8988T (cell line): ENCODE measurements at regions not wholly inside any gene's neighbourhood (a gene's known extent, or its start where the extent isn't known, plus 50 kb on each side); places are given as distances from the start of the nearest gene placed in this dataset.
"Not testable (repeated sequence)": the region's sequence is repeated elsewhere in the genome, so short reads cannot be mapped to it uniquely, and the experiment has no call there.

Experiments
- DNase-seq: peaks from one replicate; pipeline ENCODE4 v3.0.0; 2011

DNA sequence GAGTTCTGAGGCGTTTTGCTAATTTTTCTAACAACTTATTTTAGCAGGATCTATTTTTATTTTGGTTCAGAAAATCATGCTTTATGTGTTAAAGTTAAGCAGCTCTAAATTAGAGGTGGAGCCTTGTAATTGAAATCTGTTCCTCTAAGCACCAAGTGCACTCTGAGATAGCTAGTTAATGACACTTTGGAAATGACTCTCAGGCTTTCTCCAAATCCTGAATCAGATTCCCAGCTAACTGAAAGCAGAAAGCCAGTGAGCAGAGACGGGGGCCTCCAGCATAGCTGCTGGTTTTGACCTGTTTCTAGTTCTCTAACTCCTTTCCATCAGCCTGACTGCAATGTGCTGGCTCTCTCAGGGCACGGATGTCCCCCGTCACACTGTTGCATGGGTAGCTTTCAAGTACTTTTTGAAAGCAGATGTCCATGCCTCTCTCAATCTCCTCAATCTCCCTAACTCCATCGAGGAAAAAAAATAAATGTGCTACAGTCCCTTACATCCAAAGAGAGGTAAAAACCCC lies 326.5 kb downstream of the SATB2 start:
- no peak for DNase-seq

- DNase-seq, result no peak
These were observed 327.2 kb downstream of the SATB2 start for GRCh38 chr2:199130501-199130900.

- DNase-seq, result no peak
These were observed 329.1 kb downstream of the SATB2 start for GRCh38 chr2:199128476-199129229.

DNA sequence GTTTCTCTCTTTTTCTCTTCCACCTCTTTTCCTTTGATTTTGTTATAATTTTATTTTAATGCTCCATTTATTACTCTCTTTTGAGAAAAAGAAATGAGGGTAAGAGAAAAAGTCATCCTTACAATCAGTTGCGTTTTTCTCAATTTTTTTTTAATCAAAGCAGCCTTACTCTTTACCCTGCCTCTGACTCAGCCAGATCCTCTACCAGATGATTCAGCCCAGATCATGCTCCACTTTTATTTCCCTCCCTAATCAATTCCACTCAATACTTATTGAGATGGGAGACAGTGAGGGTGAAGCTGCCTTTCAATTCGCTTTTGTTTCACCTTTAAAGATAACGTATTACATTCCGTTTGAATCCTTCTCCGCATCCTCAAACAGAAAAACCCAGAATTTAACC lies 337.9 kb downstream of the SATB2 start:
- no peak for DNase-seq

- no peak for DNase-seq
These were observed 339.0 kb downstream of the SATB2 start for GRCh38 chr2:199118673-199119112.

DNA sequence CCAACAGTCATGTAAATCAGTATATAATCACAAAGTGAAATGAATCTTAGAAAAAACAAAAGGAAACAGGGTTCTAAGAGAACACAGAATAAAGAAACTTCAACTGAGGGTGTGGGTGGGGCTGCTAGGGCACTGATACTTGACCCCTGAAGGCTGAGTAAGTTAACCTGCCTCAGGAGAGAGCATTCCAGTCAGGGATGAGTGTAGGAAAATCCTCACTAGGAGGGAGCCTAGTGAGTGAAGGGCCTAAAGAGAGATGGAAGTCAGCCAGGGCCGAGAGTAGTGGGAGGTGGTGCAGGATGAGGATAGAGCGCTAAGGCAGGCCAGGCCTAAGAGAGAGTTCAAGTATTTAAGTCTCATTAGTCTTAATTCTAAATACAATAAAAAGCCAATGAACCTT lies 342.6 kb downstream of the SATB2 start:
- DNase-seq, result no peak

DNA sequence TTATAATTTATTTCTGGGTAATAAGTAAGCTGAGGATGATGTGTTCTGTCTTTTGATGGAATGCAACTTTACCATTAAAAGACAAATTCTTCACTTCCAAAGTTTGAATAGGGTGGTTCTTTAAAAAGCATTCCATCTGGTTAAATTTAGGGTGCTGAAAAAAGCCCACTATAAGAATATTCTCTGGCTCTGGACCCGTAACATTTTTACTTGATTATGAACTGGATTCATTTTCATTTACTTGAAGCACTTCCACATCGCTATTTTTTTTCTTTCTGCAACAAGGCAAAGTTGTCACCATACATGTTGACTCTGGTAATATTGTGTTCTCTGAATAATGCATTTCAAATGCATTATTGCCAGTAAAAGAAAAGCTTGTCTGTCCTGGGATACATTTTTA lies 344.6 kb downstream of the SATB2 start:
- no peak for DNase-seq

GRCh38 chr2:199111458-199111857 lies 346.3 kb downstream of the SATB2 start:
- no peak for DNase-seq

GRCh38 chr2:199108056-199108455 lies 349.7 kb downstream of the SATB2 start:
- DNase-seq, result no peak

DNA sequence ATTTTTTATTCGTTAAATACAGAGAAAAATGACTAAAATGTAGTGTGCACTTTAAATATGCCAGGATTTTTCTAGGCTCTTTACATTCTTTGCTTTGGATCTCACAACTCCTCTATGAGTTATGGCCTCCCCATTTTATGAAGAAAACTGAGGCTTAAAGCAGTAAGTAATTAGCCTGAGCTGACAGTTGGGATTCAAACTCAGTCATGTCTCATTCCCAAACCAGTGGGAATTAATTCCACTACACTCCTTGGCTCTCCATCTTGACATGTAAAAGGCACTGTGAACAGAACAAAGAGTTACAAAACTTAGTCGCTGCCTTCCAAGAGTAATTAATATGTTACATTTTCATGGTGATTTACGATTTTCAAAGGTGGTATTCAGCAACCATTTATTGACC lies 351.9 kb downstream of the SATB2 start:
- DNase-seq, result no peak

- DNase-seq, result no peak
These were observed 356.3 kb downstream of the SATB2 start for GRCh38 chr2:199101487-199101886.

- no peak for DNase-seq
These were observed 357.2 kb downstream of the SATB2 start for GRCh38 chr2:199100326-199101110.

DNA sequence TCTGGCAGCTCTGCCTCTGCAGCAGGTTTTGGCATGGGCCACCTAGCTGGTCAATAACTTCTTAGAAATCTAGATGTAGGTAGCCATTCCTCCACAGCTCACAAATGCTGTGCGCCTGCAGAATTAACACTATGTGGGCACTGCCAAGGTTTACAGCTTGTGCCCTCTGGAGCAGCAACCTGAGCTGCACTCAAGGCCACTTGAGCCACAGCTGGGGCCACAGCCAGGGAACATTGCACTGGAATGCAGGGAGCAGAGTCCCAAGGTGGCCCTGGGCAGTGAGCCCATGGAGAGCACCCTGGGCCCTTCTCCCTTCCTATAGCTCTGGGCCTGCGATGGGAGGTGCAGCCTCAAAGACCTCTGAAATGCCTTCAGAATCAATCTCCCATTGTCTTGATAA lies 365.3 kb downstream of the SATB2 start:
- no peak for DNase-seq

- DNase-seq, result no peak
These were observed 372.5 kb downstream of the SATB2 start for GRCh38 chr2:199085261-199085660.

GRCh38 chr2:199070322-199070949 lies 387.3 kb downstream of the SATB2 start:
- DNase-seq, result no peak

DNA sequence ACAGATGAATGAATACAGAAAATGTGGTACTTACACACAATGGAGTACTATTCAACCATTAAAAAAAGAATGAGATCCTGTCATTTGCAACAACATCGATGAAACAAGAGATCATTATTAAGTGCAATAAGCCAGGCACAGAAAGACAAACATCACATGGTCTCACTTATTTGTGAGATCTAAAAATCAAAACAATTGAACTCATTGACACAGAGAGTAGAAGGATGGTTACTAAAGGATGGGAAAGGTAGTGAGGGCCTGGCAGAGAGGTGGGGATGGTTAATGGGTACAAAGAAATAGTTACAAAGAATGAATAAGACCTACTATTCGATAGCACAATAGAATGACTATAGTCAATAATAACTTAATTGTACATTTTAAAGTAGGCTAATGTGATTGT lies 393.5 kb downstream of the SATB2 start:
- no peak for DNase-seq

GRCh38 chr2:199057936-199058335 lies 399.8 kb downstream of the SATB2 start:
- DNase-seq, result no peak

DNA sequence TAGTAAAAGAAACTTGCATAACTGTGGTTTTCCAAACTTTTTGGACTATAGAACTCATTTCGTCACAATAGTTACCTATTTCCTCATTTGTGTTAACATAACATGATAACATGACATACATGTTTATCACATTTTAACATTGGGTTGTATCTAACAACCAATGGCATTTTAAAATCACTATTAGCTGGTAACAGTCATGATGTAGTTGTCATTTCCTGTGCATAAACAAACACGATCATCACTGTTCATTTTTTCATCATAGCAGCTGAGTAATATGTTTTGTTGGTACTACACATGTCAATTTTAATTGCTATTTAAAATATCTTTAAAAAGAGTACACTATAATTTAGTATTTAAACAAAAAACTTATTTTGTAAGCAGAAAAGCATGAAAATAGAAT lies 402.4 kb downstream of the SATB2 start:
- no peak for DNase-seq

DNA sequence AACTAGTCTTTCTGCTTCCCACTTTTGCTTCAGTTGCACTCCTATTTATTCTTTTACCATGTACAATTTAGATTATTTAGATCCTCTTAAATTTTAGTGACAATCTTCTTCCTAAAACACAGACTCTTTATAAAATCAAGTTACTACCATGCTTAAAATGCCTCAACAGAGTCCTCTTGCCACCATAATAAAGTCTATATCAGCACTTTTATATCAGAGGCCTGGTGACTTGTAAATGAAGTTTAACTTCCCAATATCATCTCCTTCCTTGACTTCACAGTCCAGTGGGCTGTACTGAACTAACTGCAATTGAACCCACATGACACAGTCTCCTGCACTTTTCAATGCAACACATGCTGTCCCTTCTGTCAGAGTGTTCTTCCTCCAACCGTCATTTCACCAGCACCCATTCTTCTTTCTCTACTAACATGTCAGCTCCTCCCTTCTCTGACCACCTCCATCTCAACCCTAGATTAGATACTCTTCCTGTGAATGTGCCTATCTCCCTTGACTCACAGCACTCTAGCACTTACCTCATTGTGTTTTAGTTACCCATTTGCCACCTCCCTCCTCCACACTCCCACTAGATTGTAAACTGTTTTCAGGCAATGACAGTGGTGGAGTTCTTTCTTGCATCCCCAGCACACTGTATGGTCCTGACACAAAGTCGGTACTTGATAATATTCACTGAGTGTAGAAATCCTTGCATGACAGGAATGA lies 414.9 kb downstream of the SATB2 start:
- DNase-seq, result no peak

DNA sequence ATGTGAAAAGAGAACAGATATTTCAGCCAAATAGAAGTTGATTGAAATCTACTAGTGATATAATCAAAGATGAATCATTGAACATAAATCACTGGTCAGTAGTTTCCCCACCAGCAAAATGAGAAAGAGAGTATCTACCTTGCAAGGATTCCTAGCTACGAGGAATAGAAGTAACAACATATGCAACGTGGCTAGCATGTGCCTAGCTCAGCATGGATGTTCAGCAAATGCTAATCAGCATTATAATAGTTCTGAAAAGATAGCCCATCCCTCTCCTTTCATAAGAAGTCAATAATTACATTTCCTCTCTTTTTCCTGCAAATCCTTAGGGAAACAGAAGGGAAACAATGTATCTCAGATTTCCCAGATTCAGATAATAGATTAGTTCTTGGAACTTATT lies 417.2 kb downstream of the SATB2 start:
- DNase-seq, result no peak

- DNase-seq, result not testable (repeated sequence)
These were observed 424.0 kb downstream of the SATB2 start for GRCh38 chr2:199033761-199034160.

DNA sequence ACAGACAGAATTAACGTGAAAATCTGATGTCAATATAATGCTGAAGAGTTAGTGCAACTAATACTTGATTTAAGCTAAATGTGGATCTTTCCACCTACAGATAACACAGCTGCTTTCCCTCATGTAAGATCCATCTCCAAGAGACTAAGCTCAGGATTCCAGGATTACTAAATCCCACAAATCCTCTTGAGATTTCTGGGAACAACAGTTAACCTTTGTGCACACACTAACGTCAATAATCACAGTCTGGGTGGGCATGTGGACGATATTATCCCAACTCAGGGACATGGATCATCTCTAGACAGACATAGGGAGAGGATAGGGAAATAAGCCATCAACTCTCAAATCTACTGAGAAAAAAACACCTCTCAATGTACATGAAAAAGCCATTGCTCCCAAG lies 432.6 kb downstream of the SATB2 start:
- no peak for DNase-seq

GRCh38 chr2:199024224-199024623 lies 433.5 kb downstream of the SATB2 start:
- DNase-seq, result no peak
